Upper lobe of right lung (tissue), 1 donor: ENCODE measurements at regions not wholly inside any gene's neighbourhood (a gene's known extent, or its start where the extent isn't known, plus 50 kb on each side); places are given as distances from the start of the nearest gene placed in this dataset.

ENCODE experiments used
- ATAC-seq: fragments of 200-7000 bp; cut with Tn5 transposase; one replicate; pipeline ENCODE4 v1.9.1; 2020; ENCODE audit warnings: mild to moderate bottlenecking, moderate library complexity
- DNase-seq: peaks from one replicate; pipeline ENCODE4 v3.0.0-alpha.2; 2020
- H3K27ac ChIP-seq: fragments of 200-600 bp; one replicate; pipeline ENCODE4 v1.8.0; 2022
- H3K27me3 ChIP-seq: fragments of 200-600 bp; one replicate; pipeline ENCODE4 v1.8.0; 2022; ENCODE audit warnings: mild to moderate bottlenecking
- H3K36me3 ChIP-seq: fragments of 200-600 bp; one replicate; pipeline ENCODE4 v1.8.0; 2022
- H3K4me1 ChIP-seq: fragments of 200-600 bp; one replicate; pipeline ENCODE4 v1.8.0; 2022
- H3K4me3 ChIP-seq: fragments of 200-600 bp; one replicate; pipeline ENCODE4 v1.8.0; 2022; ENCODE audit warnings: mild to moderate bottlenecking
- H3K9me3 ChIP-seq: fragments of 200-600 bp; one replicate; pipeline ENCODE4 v1.8.0; 2022
- CTCF ChIP-seq: fragments of 200-600 bp; IDR thresholded peaks from one replicate; pipeline ENCODE4 v1.8.0; 2022; ENCODE audit warnings: antibody characterized with exemption
- intact Hi-C: fragments of 100-400 bp; cut with DNase I; formaldehyde crosslinking; loops from one replicate; pipeline ENCODE4 v1.11.0; 2022
- donor health status: DM: no; HTN: yes; CAD: no; lungs with severe emphysema.

GRCh38 chr16:5467552-5467951 is 370.0 kb upstream of the EEF2KMT start:
- no peak for TF ChIP-seq CTCF
- intact Hi-C loops: no loop called here
- no peaks in the 10 kb centered on the region for H3K4me1 ChIP-seq
- no peak for ATAC-seq
- no peaks in the 10 kb centered on the region for H3K27me3 ChIP-seq
- no peak overlapping the region for H3K27ac ChIP-seq
- H3K36me3 ChIP-seq: no peaks in the 10 kb centered on the region
- H3K9me3 ChIP-seq: no peaks in the 10 kb centered on the region
- no peak for DNase-seq
- H3K4me3 ChIP-seq: no peak overlapping the region

- TF ChIP-seq CTCF: no peak
- Histone ChIP-seq H3K9me3 (no peaks in the 10 kb centered on the region), H3K4me1 (no peaks in the 10 kb centered on the region), H3K27me3 (no peaks in the 10 kb centered on the region), H3K27ac (no peak overlapping the region), H3K4me3 (no peak overlapping the region), H3K36me3 (no peaks in the 10 kb centered on the region)
- intact Hi-C loops: no loop called here
- no peak for DNase-seq
- ATAC-seq: no peak
Observed at GRCh38 chr16:5466551-5466950, 369.0 kb upstream of the EEF2KMT start.

- intact Hi-C loops: no loop called here
- TF ChIP-seq CTCF: no peak
- DNase-seq (no peak), ATAC-seq (no peak)
- Histone ChIP-seq H3K9me3 (no peaks in the 10 kb centered on the region), H3K27me3 (no peaks in the 10 kb centered on the region), H3K4me3 (no peak overlapping the region), H3K27ac (no peak overlapping the region), H3K36me3 (no peaks in the 10 kb centered on the region), H3K4me1 (no peaks in the 10 kb centered on the region)
Observed at GRCh38 chr16:5465714-5466113, 368.1 kb upstream of the EEF2KMT start.

- H3K27me3 ChIP-seq: no peaks in the 10 kb centered on the region
- H3K9me3 ChIP-seq: no peaks in the 10 kb centered on the region
- ATAC-seq (no peak), DNase-seq (no peak)
- H3K4me1 ChIP-seq: no peaks in the 10 kb centered on the region
- H3K27ac ChIP-seq: no peak overlapping the region
- H3K36me3 ChIP-seq: no peaks in the 10 kb centered on the region
- H3K4me3 ChIP-seq: no peak overlapping the region
- intact Hi-C loops: no loop called here
- TF ChIP-seq CTCF: no peak
Observed at GRCh38 chr16:5463820-5464219, 366.2 kb upstream of the EEF2KMT start.

- intact Hi-C loops: no loop called here
Observed at GRCh38 chr16:5461574-5461973, 364.0 kb upstream of the EEF2KMT start.

More at GRCh38 chr16:5461574-5461973, 364.0 kb upstream of the EEF2KMT start:
- H3K9me3 ChIP-seq: no peaks in the 10 kb centered on the region
- no peaks in the 10 kb centered on the region for H3K27me3 ChIP-seq
- TF ChIP-seq CTCF: no peak
- no peak overlapping the region for H3K4me3 ChIP-seq
- H3K4me1 ChIP-seq: no peaks in the 10 kb centered on the region
- no peak for ATAC-seq
- no peak for DNase-seq
- H3K36me3 ChIP-seq: no peaks in the 10 kb centered on the region
- no peak overlapping the region for H3K27ac ChIP-seq
